Mammary epithelial cell (primary cell): ENCODE measurements at regions not wholly inside any gene's neighbourhood (a gene's known extent, or its start where the extent isn't known, plus 50 kb on each side); places are given as distances from the start of the nearest gene placed in this dataset.

Experiments
- EZH2 ChIP-seq: IDR thresholded peaks from 2 replicates; pipeline ENCODE4 v1.6.1; 2012; ENCODE audit warnings: low read length, inconsistent platforms, borderline replicate concordance
- TF ChIP-seq, protein P1 (sequence below), 2 donors: IDR thresholded peaks in 1 of 2; conservative IDR thresholded peaks in 1 of 2; 2 replicates each; pipeline ENCODE4 v1.5.1; 2011 to 2012; ENCODE audit warnings: inconsistent platforms in 2 of 2, low read length in 2 of 2, mild to moderate bottlenecking in 2 of 2, control low read depth in 1 of 2, low read depth in 1 of 2; ENCODE audit not compliant: insufficient read depth in 1 of 2; ENCODE audit errors: extremely low read depth in 1 of 2

DNA sequence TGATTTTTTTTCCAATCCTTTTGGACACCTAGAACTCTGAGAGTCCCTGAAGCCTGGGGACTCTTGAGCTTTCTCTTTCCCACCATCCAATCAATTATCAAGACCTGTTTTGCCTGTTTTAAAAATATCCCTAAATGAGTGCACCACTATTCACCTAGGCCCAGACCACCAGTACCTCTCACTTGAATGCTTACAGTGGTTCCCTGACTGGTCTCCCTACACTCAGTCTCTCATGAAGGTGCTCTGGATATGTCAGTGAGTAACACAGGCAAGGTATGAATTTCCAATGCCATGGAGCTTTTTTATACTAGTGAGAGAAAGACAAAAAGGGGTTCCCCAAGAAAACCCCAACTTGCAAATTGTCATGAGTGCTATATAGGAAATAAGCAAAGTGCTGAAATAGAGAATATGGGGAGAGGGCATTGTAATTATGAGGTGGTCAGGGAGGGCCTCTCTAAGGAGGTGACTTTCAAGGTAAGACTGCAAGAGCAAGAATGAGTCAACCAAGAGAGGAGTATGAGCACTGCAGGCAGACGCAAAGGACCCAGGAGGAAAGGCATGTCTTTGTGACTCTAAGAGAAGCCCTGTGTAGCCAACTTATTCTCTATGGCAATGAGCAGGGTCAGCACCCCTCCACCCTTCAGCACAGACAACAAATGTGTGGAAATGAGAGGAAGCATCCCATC, 85.3 kb upstream of the MBIP start:
- TF ChIP-seq, protein P1, sequence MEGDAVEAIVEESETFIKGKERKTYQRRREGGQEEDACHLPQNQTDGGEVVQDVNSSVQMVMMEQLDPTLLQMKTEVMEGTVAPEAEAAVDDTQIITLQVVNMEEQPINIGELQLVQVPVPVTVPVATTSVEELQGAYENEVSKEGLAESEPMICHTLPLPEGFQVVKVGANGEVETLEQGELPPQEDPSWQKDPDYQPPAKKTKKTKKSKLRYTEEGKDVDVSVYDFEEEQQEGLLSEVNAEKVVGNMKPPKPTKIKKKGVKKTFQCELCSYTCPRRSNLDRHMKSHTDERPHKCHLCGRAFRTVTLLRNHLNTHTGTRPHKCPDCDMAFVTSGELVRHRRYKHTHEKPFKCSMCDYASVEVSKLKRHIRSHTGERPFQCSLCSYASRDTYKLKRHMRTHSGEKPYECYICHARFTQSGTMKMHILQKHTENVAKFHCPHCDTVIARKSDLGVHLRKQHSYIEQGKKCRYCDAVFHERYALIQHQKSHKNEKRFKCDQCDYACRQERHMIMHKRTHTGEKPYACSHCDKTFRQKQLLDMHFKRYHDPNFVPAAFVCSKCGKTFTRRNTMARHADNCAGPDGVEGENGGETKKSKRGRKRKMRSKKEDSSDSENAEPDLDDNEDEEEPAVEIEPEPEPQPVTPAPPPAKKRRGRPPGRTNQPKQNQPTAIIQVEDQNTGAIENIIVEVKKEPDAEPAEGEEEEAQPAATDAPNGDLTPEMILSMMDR (conservative IDR thresholded peaks at IDR 0.05 in 1 of 2, IDR thresholded peaks at IDR 0.05 in 1 of 2; ENCODE audit: extremely low read depth in 1 of 2, insufficient read depth in 1 of 2, low read depth in 1 of 2, low read length in 2 of 2): no peak
- TF ChIP-seq EZH2: no peak
